H1 (cell line): ENCODE measurements at regions not wholly inside any gene's neighbourhood (a gene's known extent, or its start where the extent isn't known, plus 50 kb on each side); places are given as distances from the start of the nearest gene placed in this dataset.

Experiments used
- CTCF ChIA-PET: fragments of 300-600 bp; sonication (Branson Sonifier 250); formaldehyde crosslinking; loops from one replicate; lab custom pipeline; 2021; ENCODE audit not compliant: partially characterized antibody; lab: Charles Lee
- POLR2A ChIA-PET: fragments of 300-600 bp; sonication (Branson Sonifier 250); formaldehyde crosslinking; loops from one replicate; lab custom pipeline; 2021; ENCODE audit warnings: inconsistent platforms; ENCODE audit not compliant: partially characterized antibody; lab: Charles Lee
- DNase-seq, 2 experiments: peaks; one replicate each; pipeline versions ENCODE4 v3.0.0 to v3.0.0-alpha.2; 2010 to 2022; ENCODE audit warnings: low spot score in 2 of 2, low read depth in 1 of 2, mixed read lengths in 1 of 2
- FAIRE-seq: peaks from 2 replicates; lab custom pipeline; 2011; peaks lifted over from hg19 to GRCh38; lab: Jason Lieb, UNC
- H2AFZ ChIP-seq: 2 replicates; pipeline ENCODE4 v1.8.1; 2012; ENCODE audit warnings: low read length, inconsistent platforms
- H2AK5ac ChIP-seq: 2 replicates; pipeline ENCODE4 v1.6.1; 2013; ENCODE audit warnings: low read depth, low read length
- H2BK120ac ChIP-seq: replicated peaks from 2 replicates; pipeline ENCODE3; 2013; ENCODE audit warnings: low read depth, low read length, inconsistent platforms
- H2BK12ac ChIP-seq: 2 replicates; pipeline ENCODE4 v1.6.1; 2013; ENCODE audit warnings: low read depth, low read length
- H2BK15ac ChIP-seq: 2 replicates; pipeline ENCODE4 v1.6.1; 2013; ENCODE audit warnings: low read length
- H2BK20ac ChIP-seq: 2 replicates; pipeline ENCODE4 v1.6.1; 2013; ENCODE audit warnings: low read length
- H2BK5ac ChIP-seq: 2 replicates; pipeline ENCODE4 v1.6.1; 2013; ENCODE audit warnings: low read depth, low read length
- H3K14ac ChIP-seq: 2 replicates; pipeline ENCODE4 v1.6.1; 2013; ENCODE audit warnings: inconsistent platforms; ENCODE audit not compliant: insufficient read length
- H3K18ac ChIP-seq: 2 replicates; pipeline ENCODE4 v1.6.1; 2013; ENCODE audit warnings: low read length; ENCODE audit errors: extremely low read depth
- H3K23ac ChIP-seq: 2 replicates; pipeline ENCODE4 v1.6.1; 2013; ENCODE audit warnings: inconsistent platforms; ENCODE audit not compliant: insufficient read length
- H3K23me2 ChIP-seq: 2 replicates; pipeline ENCODE4 v1.6.1; 2013; ENCODE audit warnings: low read depth, low read length
- H3K27ac ChIP-seq: 2 replicates; pipeline ENCODE4 v1.6.1; 2011; ENCODE audit warnings: low read depth, low read length, inconsistent platforms
- H3K27me3 ChIP-seq, 4 experiments: replicated peaks in 1 of 4; 1 replicate in 1 of 4; 2 replicates in 3 of 4; pipeline versions ENCODE4 v1.6.1 to v1.8.1; 2011 to 2013; ENCODE audit warnings: low read length in 3 of 4, mild to moderate bottlenecking in 3 of 4, inconsistent platforms in 2 of 4, mixed read lengths in 2 of 4, moderate library complexity in 1 of 4; ENCODE audit not compliant: control insufficient read depth in 3 of 4, insufficient read depth in 3 of 4; ENCODE audit errors: extremely low read depth in 1 of 4
- H3K36me3 ChIP-seq, 4 experiments: 2 replicates each; pipeline versions ENCODE4 v1.6.1 to v1.8.1; 2011 to 2013; ENCODE audit warnings: mild to moderate bottlenecking in 4 of 4, low read length in 3 of 4, moderate library complexity in 2 of 4, control low read depth in 1 of 4, inconsistent platforms in 1 of 4; ENCODE audit not compliant: insufficient read depth in 4 of 4, control insufficient read depth in 2 of 4
- H3K4ac ChIP-seq: replicated peaks from 2 replicates; pipeline ENCODE3; 2013; ENCODE audit warnings: low read length, low read depth, mixed read lengths, inconsistent platforms; ENCODE audit not compliant: insufficient read length
- H3K4me1 ChIP-seq, 4 experiments: replicated peaks in 1 of 4; 1 replicate in 1 of 4; 2 replicates in 3 of 4; pipeline versions ENCODE4 v1.6.1 to v1.8.1; 2011 to 2013; ENCODE audit warnings: low read length in 3 of 4, inconsistent platforms in 2 of 4, mixed read lengths in 1 of 4; ENCODE audit not compliant: insufficient read depth in 4 of 4, control insufficient read depth in 3 of 4
- H3K4me2 ChIP-seq, 2 experiments: 2 replicates each; pipeline versions ENCODE4 v1.6.1 to v1.8.1; 2011 to 2013; ENCODE audit warnings: low read depth in 2 of 2, low read length in 2 of 2, control low read depth in 1 of 2, inconsistent platforms in 1 of 2, mild to moderate bottlenecking in 1 of 2; ENCODE audit not compliant: insufficient read depth in 1 of 2
- H3K4me3 ChIP-seq, 4 experiments: fragments of 200-600, 300-600 bp in 1 of 4; sonication (generic), shearing (Covaris generic), sonication (Bioruptor Twin) in 1 of 4; 2 replicates each; pipeline versions ENCODE4 v1.5.1 to v1.8.1; 2011 to 2016; ENCODE audit warnings: low read length in 4 of 4, low read depth in 3 of 4, control low read depth in 2 of 4, inconsistent platforms in 2 of 4, mild to moderate bottlenecking in 2 of 4, mixed read lengths in 1 of 4, moderate library complexity in 1 of 4; ENCODE audit not compliant: insufficient read depth in 2 of 4; ENCODE audit errors: extremely low read depth in 1 of 4
- H3K56ac ChIP-seq: replicated peaks from 2 replicates; pipeline ENCODE3; 2013; ENCODE audit warnings: low read depth, mild to moderate bottlenecking, mixed read lengths, low read length, inconsistent platforms; ENCODE audit not compliant: insufficient read length
- H3K79me1 ChIP-seq: 2 replicates; pipeline ENCODE4 v1.6.1; 2013; ENCODE audit warnings: low read depth, low read length, control low read depth
- H3K79me2 ChIP-seq, 2 experiments: 2 replicates each; pipeline versions ENCODE4 v1.6.1 to v1.8.1; 2012 to 2013; ENCODE audit warnings: low read length in 2 of 2, mild to moderate bottlenecking in 2 of 2, inconsistent platforms in 1 of 2; ENCODE audit not compliant: insufficient read depth in 2 of 2, control insufficient read depth in 1 of 2
- H3K9ac ChIP-seq, 4 experiments: replicated peaks in 1 of 4; 1 replicate in 1 of 4; 2 replicates in 3 of 4; pipeline versions ENCODE4 v1.6.1 to v1.8.1; 2011 to 2013; ENCODE audit warnings: low read depth in 3 of 4, low read length in 3 of 4, control low read depth in 2 of 4, mild to moderate bottlenecking in 2 of 4, moderate library complexity in 2 of 4, inconsistent platforms in 1 of 4; ENCODE audit errors: extremely low read depth in 1 of 4
- H3K9me3 ChIP-seq, 2 experiments: 2 replicates each; pipeline versions ENCODE4 v1.6.1 to v1.8.1; 2012 to 2013; ENCODE audit warnings: mild to moderate bottlenecking in 2 of 2, moderate library complexity in 2 of 2, control low read depth in 1 of 2, inconsistent platforms in 1 of 2, low read depth in 1 of 2, low read length in 1 of 2, mixed read lengths in 1 of 2; ENCODE audit not compliant: insufficient read depth in 2 of 2
- H4K20me1 ChIP-seq, 2 experiments: replicated peaks in 1 of 2; 2 replicates each; pipeline versions ENCODE3 to v1.8.1; 2011 to 2013; ENCODE audit warnings: inconsistent platforms in 2 of 2, low read length in 2 of 2, mild to moderate bottlenecking in 1 of 2; ENCODE audit not compliant: insufficient read depth in 2 of 2, control insufficient read depth in 1 of 2
- H4K5ac ChIP-seq: 2 replicates; pipeline ENCODE4 v1.6.1; 2013; ENCODE audit warnings: low read length, low read depth, mixed read lengths, inconsistent platforms; ENCODE audit not compliant: insufficient read length
- H4K8ac ChIP-seq: 2 replicates; pipeline ENCODE4 v1.8.0; 2013; ENCODE audit warnings: mild to moderate bottlenecking, moderate library complexity, low read length, inconsistent platforms; ENCODE audit not compliant: insufficient read depth; ENCODE audit errors: extremely low read depth
- H4K91ac ChIP-seq: replicated peaks from 2 replicates; pipeline ENCODE3; 2013; ENCODE audit warnings: low read length, mixed read lengths, inconsistent platforms; ENCODE audit not compliant: insufficient read length
- BACH1 ChIP-seq: IDR thresholded peaks from 2 replicates; pipeline ENCODE4 v1.6.1; 2012; ENCODE audit warnings: low read length, improper control_type of control experiment
- BRCA1 ChIP-seq: IDR thresholded peaks from 2 replicates; pipeline ENCODE4 v1.6.1; 2012; ENCODE audit warnings: low read depth, low read length, improper control_type of control experiment
- CBX8 ChIP-seq: fragments of 300-800, 300-1000 bp; sonication (generic); IDR thresholded peaks from 2 replicates; pipeline ENCODE4 v1.7.1; 2016; ENCODE audit warnings: low read depth, low read length, borderline replicate concordance
- CEBPB ChIP-seq: IDR thresholded peaks from 2 replicates; pipeline ENCODE4 v1.6.1; 2012; ENCODE audit warnings: low read depth, low read length
- JUND ChIP-seq: IDR thresholded peaks from 2 replicates; pipeline ENCODE4 v1.6.1; 2011; ENCODE audit warnings: mild to moderate bottlenecking, improper control_type of control experiment, low read length
- KDM1A ChIP-seq: fragments of 200-600, 300-600 bp; sonication (generic); IDR thresholded peaks from 2 replicates; pipeline ENCODE4 v1.7.1; 2016; ENCODE audit warnings: mild to moderate bottlenecking, low read length, borderline replicate concordance
- KDM5A ChIP-seq: fragments of 200-600 bp; IDR thresholded peaks from 2 replicates; pipeline ENCODE4 v1.7.1; 2012; ENCODE audit warnings: mild to moderate bottlenecking, low read length, inconsistent platforms, mixed read lengths
- NANOG ChIP-seq: IDR thresholded peaks from 2 replicates; pipeline ENCODE4 v1.6.1; 2011; ENCODE audit warnings: low read length, low read depth, mild to moderate bottlenecking, inconsistent platforms; ENCODE audit not compliant: insufficient read depth, poor library complexity, severe bottlenecking
- POLR2A ChIP-seq, 2 experiments: IDR thresholded peaks; 1 replicate in 1 of 2; 2 replicates in 1 of 2; pipeline ENCODE4 v1.6.1; 2011; ENCODE audit warnings: low read depth in 2 of 2, low read length in 2 of 2, mild to moderate bottlenecking in 2 of 2; ENCODE audit errors: control extremely low read depth in 1 of 2
- RAD21 ChIP-seq, 2 experiments: IDR thresholded peaks in 1 of 2; conservative IDR thresholded peaks in 1 of 2; 2 replicates each; pipeline ENCODE4 v1.6.1; 2011; ENCODE audit warnings: low read depth in 2 of 2, low read length in 2 of 2, improper control_type of control experiment in 1 of 2, inconsistent platforms in 1 of 2, mild to moderate bottlenecking in 1 of 2, moderate library complexity in 1 of 2
- SP1 ChIP-seq: IDR thresholded peaks from 2 replicates; pipeline ENCODE4 v1.6.1; 2011; ENCODE audit warnings: low read depth, low read length
- TAF1 ChIP-seq: IDR thresholded peaks from 2 replicates; pipeline ENCODE4 v1.6.1; 2011; ENCODE audit warnings: mild to moderate bottlenecking, low read depth, low read length
- TAF7 ChIP-seq: optimal IDR thresholded peaks from 2 replicates; pipeline ENCODE3; 2011; ENCODE audit warnings: low read depth, mild to moderate bottlenecking, inconsistent platforms, low read length, moderate library complexity, borderline replicate concordance
- TBP ChIP-seq: IDR thresholded peaks from 2 replicates; pipeline ENCODE4 v1.6.1; 2011; ENCODE audit warnings: low read depth, low read length, improper control_type of control experiment
- TCF12 ChIP-seq: IDR thresholded peaks from 2 replicates; pipeline ENCODE4 v1.6.1; 2011; ENCODE audit warnings: low read depth, mild to moderate bottlenecking, low read length
- YY1 ChIP-seq: IDR thresholded peaks from 2 replicates; pipeline ENCODE4 v1.6.1; 2011; ENCODE audit warnings: low read depth, mild to moderate bottlenecking, low read length
- WGBS, 2 experiments: shearing (Covaris generic) in 1 of 2; methylation state at CpG; one replicate each; pipeline versions ENCODE4 v1.1.6 to v1.1.7; 2013 to 2015; ENCODE audit warnings: low lambda C conversion rate in 2 of 2, mixed read lengths in 2 of 2, inconsistent platforms in 1 of 2, low coverage in 1 of 2, missing lambda C conversion rate in 1 of 2; ENCODE audit not compliant: insufficient replicate concordance in 2 of 2, insufficient coverage in 1 of 2, insufficient read length in 1 of 2; ENCODE audit errors: extremely low coverage in 1 of 2, missing lambda C conversion rate in 1 of 2; 5-methylcytosine and 5-hydroxymethylcytosine counted together

GRCh38 chr1:67969446-67969845, 81.0 kb downstream of the DIRAS3 start:
- Histone ChIP-seq H2BK12ac (no peak overlapping the region), H3K4ac (no peak overlapping the region), H3K18ac (no peak overlapping the region), H2BK15ac (no peak overlapping the region), H2BK120ac (no peak overlapping the region), H3K23ac (no peak overlapping the region), H2BK5ac (no peak overlapping the region), H3K27me3 (no peaks in the 10 kb centered on the region), H3K56ac (no peak overlapping the region), H3K4me1 (no peaks in the 10 kb centered on the region), H2AK5ac (no peak overlapping the region), H3K23me2 (no peaks in the 10 kb centered on the region), H4K8ac (no peak overlapping the region), H3K14ac (no peak overlapping the region), H4K20me1 (no peaks in the 10 kb centered on the region), H2BK20ac (no peak overlapping the region), H4K5ac (no peak overlapping the region), H3K79me2 (no peaks in the 10 kb centered on the region), H3K4me3 (no peak overlapping the region), H3K4me2 (no peak overlapping the region), H3K9me3 (no peaks in the 10 kb centered on the region), H3K9ac (no peak overlapping the region), H3K36me3 (no peaks in the 10 kb centered on the region), H3K27ac (no peak overlapping the region), H3K79me1 (no peaks in the 10 kb centered on the region), H2AFZ (no peak overlapping the region), H4K91ac (no peak overlapping the region)
- ChIA-PET CTCF (no interaction called here), POLR2A (no interaction called here)
- DNase-seq (no peak), FAIRE-seq (no peak)
- whole genome bisulfite sequencing, 2 experiments, result 88% methylated on average over 2 of the region's 2 CpGs; no CpG with 5 or more reads in 1 of the 2 experiments
- TF ChIP-seq TAF1 (no peak), YY1 (no peak), POLR2A (IDR thresholded peaks at IDR 0.05; ENCODE audit: control extremely low read depth in 1 of 2, low read depth in 2 of 2, low read length in 2 of 2) (no peak), BACH1 (no peak), KDM1A (no peak), CBX8 (no peak), TCF12 (no peak), RAD21 (IDR thresholded peaks at IDR 0.05 in 1 of 2, conservative IDR thresholded peaks at IDR 0.05 in 1 of 2; ENCODE audit: low read depth in 2 of 2, low read length in 2 of 2) (no peak), TAF7 (no peak), BRCA1 (no peak), KDM5A (no peak), NANOG (no peak), JUND (no peak), CEBPB (no peak), TBP (no peak), SP1 (no peak)
